ENCODE measurements at regions not wholly inside any gene's neighbourhood (a gene's known extent, or its start where the extent isn't known, plus 50 kb on each side); places are given as distances from the start of the nearest gene placed in this dataset.
"Not testable (repeated sequence)": the region's sequence is repeated elsewhere in the genome, so short reads cannot be mapped to it uniquely, and the experiment has no call there.

GRCh38 chr11:128161436-128161835 lies 425.9 kb downstream of the ETS1 start:
- DNase-seq (ENCODE audit: low spot score) = no peak

- no peak for DNase-seq (ENCODE audit: low spot score)
These were observed 428.5 kb downstream of the ETS1 start for GRCh38 chr11:128158860-128159259.

- peak; percentile 42 for DNase-seq (ENCODE audit: low spot score)
These were observed 429.7 kb downstream of the ETS1 start for GRCh38 chr11:128157423-128158298.

GRCh38 chr11:128156486-128156885 lies 430.9 kb downstream of the ETS1 start:
- no peak for DNase-seq (ENCODE audit: low spot score)

DNA sequence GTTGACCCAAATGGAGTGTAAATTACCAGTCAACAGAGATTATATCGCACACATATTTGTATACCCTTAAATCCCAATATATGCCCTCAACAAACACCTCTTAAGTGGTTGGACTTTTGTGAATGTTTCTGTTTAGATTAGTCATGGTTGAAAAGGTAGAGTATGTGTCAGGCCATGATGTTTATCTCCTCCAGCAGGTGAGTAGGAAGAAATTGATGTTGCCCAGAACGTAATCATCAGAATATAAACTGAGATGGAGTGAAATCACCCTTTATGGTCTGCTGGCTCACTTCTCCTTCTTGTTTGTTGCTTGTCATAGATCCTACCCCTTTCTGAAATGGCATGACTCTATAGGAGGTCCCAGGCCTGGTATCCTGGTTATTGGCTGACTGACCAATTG lies 431.8 kb downstream of the ETS1 start:
- DNase-seq (ENCODE audit: low spot score) = no peak

DNA sequence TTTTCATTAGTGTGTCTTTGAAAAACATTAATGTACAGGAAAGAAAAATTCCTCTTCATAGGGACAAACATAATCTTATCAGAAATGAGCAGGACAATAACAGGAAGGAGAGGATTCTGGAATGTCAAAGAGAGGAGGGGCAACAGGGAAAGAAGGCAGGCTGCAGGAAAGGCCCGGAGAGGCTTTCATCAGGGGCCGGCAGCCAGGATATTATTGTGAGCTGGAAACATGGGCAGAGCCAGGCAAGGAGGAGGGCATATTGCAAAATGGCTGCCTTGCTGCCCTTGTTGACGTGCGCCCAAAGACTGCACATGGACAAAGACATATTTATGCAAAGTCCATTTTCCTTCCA lies 433.7 kb downstream of the ETS1 start:
- no peak for DNase-seq (ENCODE audit: low spot score)

DNA sequence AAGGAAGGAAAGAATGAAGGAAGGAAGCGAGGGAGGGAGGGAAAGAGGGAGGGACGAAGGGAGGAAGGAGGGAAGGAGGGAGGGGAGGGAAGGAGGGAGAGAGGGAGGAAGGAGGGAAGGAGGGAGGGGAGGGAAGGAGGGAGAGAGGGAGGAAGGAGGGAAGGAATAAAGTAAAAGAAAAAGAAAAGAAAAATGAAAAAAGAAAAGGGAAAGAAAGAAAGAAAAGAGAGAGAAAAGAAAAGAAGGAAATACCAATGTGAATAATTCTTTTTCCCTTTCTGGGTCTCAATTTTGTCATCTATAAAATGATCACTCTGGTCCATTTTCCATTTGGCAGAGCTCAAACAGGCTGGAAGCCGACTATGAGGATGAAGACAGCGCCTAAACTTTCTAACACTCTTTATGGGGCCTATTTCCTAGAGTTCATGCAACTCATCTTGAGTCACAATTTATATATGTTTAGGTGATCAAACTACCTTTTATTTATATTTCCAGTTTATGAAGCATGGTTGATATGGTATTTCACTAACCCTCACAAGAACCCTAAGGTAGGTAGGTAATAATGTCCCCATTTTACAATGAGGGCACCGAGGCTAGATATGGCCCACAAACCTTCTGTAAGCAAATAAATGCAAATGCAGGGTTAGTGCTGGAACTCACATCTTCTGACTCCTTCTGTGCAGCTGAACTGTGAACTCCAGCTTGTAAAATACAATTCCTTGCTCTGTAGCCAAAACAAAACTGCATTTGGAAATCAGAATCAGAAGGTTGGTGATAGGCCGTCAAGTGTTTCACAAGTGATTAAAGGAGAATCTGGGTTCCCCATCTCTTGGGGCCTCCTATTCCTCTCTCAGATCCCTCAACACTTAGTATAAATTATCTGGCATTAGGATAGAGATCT lies 434.3 kb downstream of the ETS1 start:
- DNase-seq (ENCODE audit: low spot score) = no peak

- DNase-seq (ENCODE audit: low spot score) = no peak
These were observed 435.6 kb downstream of the ETS1 start for GRCh38 chr11:128151780-128152179.

DNA sequence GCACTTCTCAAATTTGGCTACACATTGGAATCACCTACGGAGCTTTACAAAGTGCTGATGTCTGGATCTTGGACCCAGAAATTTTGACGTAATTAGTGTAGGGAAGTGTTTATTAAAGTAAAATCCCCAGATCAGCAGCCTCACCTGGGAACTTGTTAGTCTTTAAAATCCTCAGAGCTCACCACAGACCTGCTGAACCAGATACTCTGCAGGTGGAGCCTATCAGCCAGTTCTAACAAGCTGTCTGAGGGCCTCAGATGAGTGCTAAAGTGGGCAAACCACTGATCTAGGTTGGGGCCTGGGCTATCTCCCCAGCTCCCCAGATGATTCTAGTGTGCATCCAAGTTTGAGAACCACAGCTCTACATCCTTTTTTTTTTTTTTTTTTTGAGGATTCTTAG lies 436.0 kb downstream of the ETS1 start:
- DNase-seq (ENCODE audit: low spot score) = no peak

DNA sequence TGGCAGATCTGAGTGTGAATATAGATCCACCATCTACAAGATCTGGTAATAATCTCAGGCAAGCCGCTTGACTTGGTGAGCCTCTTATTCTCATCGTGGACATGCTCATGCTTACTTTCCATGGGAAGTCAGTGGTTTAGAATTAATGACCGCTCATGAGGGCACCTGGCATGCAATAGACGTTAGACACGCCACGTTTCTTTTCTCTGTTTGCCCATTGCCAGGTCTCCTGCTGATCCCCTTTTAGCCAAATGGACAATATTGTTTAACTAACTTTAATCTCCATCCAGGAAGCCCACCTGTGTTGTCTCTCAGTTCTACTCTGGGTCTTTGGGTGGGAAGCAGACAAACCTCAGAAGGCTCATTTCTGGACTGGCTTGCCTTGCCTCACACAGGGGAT lies 439.1 kb downstream of the ETS1 start:
- no peak for DNase-seq (ENCODE audit: low spot score)

- no peak for DNase-seq (ENCODE audit: low spot score)
These were observed 440.3 kb downstream of the ETS1 start for GRCh38 chr11:128146926-128147605.

DNA sequence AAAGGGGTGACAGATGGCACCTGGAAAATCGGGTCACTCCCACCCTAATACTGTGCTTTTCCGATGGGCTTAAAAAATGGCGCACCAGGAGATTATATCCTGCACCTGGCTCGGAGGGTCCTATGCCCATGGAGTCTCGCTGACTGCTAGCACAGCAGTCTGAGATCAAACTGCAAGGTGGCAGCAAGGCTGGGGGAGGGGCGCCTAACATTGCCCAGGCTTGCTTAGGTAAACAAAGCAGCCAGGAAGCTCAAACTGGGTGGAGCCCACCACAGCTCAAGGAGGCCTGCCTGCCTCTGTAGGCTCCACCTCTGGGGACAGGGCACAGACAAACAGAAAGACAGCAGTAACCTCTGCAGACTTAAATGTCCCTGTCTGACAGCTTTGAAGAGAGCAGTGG lies 447.1 kb downstream of the ETS1 start:
- DNase-seq (ENCODE audit: low spot score) = not testable (repeated sequence)

DNA sequence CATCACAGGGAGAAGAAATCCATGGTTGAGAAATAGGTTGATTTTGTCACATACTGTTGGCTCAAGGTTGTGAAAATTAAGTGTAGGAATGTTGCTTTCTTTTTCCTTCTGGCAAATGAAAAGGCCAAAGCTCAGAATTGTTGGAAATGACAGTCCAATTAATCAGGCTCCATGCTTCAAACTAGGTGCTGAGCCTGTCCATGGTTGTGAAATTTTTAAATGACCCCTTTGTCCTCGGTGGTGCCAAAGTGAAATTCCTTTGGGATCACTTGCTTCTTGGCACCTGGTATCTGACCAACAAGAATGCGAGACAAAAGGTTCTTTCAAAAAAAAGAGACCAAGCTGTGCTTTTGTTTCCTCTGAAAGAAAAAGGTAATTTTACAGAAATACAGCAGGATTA lies 451.9 kb downstream of the ETS1 start:
- no peak for DNase-seq (ENCODE audit: low spot score)

DNA sequence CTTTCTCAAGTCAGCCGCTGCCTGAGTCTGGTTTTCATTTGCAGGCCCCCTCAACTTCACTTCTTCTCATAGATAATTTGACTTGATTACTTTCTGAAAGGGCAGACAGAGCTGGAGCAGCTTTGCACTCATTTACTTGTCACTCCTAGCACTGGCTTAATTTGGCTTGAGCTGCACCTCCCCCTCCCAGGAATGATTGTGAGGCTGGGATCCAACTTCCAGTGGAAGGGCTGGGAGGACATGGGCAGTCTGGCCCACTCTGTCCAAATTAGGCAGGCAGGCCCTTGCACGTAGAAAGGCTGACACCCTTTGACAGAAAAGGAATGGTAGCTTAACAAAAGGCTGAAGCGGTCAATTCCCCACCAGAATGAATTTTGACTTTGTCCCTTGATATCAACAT lies 453.9 kb downstream of the ETS1 start:
- no peak for DNase-seq (ENCODE audit: low spot score)

GRCh38 chr11:128130052-128130451 lies 457.3 kb downstream of the ETS1 start:
- DNase-seq (ENCODE audit: low spot score) = no peak

- no peak for DNase-seq (ENCODE audit: low spot score)
These were observed 461.6 kb downstream of the ETS1 start for GRCh38 chr11:128125723-128126122.

- no peak for DNase-seq (ENCODE audit: low spot score)
These were observed 470.5 kb downstream of the ETS1 start for GRCh38 chr11:128116885-128117284.

DNA sequence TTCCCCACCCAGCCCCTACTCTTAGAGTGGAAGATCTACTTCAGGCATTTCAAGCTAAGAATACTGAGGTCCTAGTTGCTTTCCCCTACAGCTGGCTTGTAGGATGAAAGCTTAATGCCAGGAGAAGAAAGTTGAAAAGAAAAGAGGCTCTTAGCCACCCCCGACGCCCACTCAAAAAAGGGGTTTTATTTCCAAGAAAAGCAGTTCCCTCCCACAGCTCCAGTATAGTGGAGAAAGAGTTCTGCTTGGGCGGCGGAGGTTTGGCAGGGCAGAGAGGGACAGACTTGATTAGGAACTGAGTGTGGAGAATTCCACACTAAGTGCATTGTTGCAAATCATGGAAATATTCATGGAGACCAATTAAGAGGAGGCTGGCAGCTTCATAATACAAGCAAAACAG lies 470.9 kb downstream of the ETS1 start:
- DNase-seq (ENCODE audit: low spot score) = no peak

DNA sequence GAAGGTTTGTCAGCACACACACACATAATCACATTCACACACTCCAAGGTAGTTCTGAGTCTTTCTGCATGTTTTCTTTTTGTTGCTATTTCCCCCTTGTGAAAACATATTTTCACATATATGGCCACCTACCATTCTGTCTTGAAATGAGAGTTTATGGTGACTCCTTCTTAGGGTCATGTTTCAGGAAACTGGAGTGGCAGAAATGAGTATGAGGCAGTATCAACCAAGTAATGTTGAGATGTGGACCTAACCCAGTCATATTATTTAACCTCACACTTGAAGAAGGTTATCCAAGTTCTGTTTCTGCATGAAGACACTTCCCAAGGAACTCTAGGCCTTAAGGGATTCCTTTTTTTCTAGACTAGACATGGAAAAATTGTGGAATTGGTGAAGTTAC lies 481.4 kb downstream of the ETS1 start:
- DNase-seq (ENCODE audit: low spot score) = no peak

- no peak for DNase-seq (ENCODE audit: low spot score)
These were observed 481.8 kb downstream of the ETS1 start for GRCh38 chr11:128105511-128105910.

- no peak for DNase-seq (ENCODE audit: low spot score)
These were observed 484.0 kb downstream of the ETS1 start for GRCh38 chr11:128103278-128103873.

DNA sequence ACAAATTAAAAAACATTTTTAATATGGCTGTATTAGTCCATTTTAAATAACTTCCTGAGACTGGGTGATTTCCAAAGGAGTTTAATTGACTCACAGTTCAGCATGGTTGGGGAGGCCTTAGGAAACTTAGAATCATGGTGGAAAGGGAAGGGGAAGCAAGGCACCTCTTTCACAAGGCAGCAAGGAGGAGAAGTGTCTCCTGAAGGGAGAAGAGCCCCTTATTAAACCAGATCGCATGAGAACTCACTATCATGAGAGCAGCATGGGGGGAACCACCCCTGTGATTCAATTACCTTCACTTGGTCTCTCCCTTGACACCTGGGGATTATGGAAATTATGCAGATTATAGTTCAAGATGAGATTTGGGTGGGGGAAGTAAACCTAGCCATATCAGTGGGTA lies 488.6 kb downstream of the ETS1 start:
- no peak for DNase-seq (ENCODE audit: low spot score)
